OCI-LY7 (cell line): ENCODE measurements at regions not wholly inside any gene's neighbourhood (a gene's known extent, or its start where the extent isn't known, plus 50 kb on each side); places are given as distances from the start of the nearest gene placed in this dataset.

ENCODE experiments used
- BruUV-seq: library from RNA; stranded (reverse); fragments of 400-500 nt; replicated peaks from 2 replicates; lab custom pipeline; 2021; lab: Mats Ljungman, UMichigan
- CTCF ChIA-PET: fragments of 300-600 bp; sonication (Branson Sonifier 250); formaldehyde crosslinking; loops from one replicate; lab custom pipeline; 2022; ENCODE audit warnings: antibody characterized with exemption; ENCODE audit not compliant: unreplicated experiment; lab: Charles Lee
- POLR2A ChIA-PET: fragments of 300-600 bp; sonication (Branson Sonifier 250); formaldehyde crosslinking; loops from one replicate; lab custom pipeline; 2022; ENCODE audit warnings: antibody characterized with exemption; lab: Charles Lee
- DNase-seq: peaks from one replicate; pipeline ENCODE4 v3.0.0-alpha.2; 2015; ENCODE audit warnings: low spot score
- H2AFZ ChIP-seq: fragments of 200-600 bp; sonication (generic), shearing (Covaris generic); 2 replicates; pipeline ENCODE4 v1.6.1; 2014; ENCODE audit warnings: mild to moderate bottlenecking, antibody characterized with exemption, low read length, moderate library complexity
- H3K27ac ChIP-seq: fragments of 200-600 bp; sonication (generic); 2 replicates; pipeline ENCODE4 v1.5.1; 2014; ENCODE audit warnings: mixed run types, low read depth, mild to moderate bottlenecking, moderate library complexity, low read length, inconsistent platforms; ENCODE audit not compliant: poor library complexity, severe bottlenecking
- H3K36me3 ChIP-seq: fragments of 200-600 bp; sonication (generic); 2 replicates; pipeline ENCODE4 v1.6.1; 2014; ENCODE audit warnings: mild to moderate bottlenecking, antibody characterized with exemption, low read length, moderate library complexity, mixed read lengths; ENCODE audit not compliant: insufficient read depth
- H3K4me1 ChIP-seq: fragments of 200-600 bp; sonication (generic); 2 replicates; pipeline ENCODE4 v1.5.1; 2014; ENCODE audit warnings: mild to moderate bottlenecking, low read length; ENCODE audit not compliant: insufficient read depth, poor library complexity, severe bottlenecking
- H3K4me2 ChIP-seq: fragments of 200-600 bp; sonication (generic); 2 replicates; pipeline ENCODE4 v1.6.1; 2014; ENCODE audit warnings: mild to moderate bottlenecking, low read length
- H3K4me3 ChIP-seq: fragments of 200-600 bp; sonication (generic); 2 replicates; pipeline ENCODE4 v1.5.1; 2014; ENCODE audit warnings: mild to moderate bottlenecking, low read depth, low read length; ENCODE audit not compliant: poor library complexity, severe bottlenecking
- H3K79me2 ChIP-seq: fragments of 200-600 bp; sonication (generic); 2 replicates; pipeline ENCODE4 v1.6.1; 2016; ENCODE audit warnings: low read depth, mild to moderate bottlenecking, low read length, moderate library complexity, mixed read lengths; ENCODE audit not compliant: insufficient read depth
- H3K9me2 ChIP-seq: fragments of 200-600 bp; sonication (generic); 2 replicates; pipeline ENCODE4 v1.6.1; 2016; ENCODE audit warnings: mild to moderate bottlenecking, low read length, mixed read lengths; ENCODE audit not compliant: insufficient read depth
- H3K9me3 ChIP-seq: fragments of 200-600 bp; sonication (generic); 2 replicates; pipeline ENCODE4 v1.6.1; 2014; ENCODE audit warnings: mild to moderate bottlenecking, mixed run types, low read length, mixed read lengths
- H4K20me1 ChIP-seq: fragments of 200-600 bp; sonication (generic); 2 replicates; pipeline ENCODE4 v1.6.1; 2014; ENCODE audit warnings: mild to moderate bottlenecking, antibody characterized with exemption, low read length, moderate library complexity, mixed read lengths; ENCODE audit not compliant: insufficient read depth
- CTCF ChIP-seq: fragments of 200-600 bp; sonication (generic); conservative IDR thresholded peaks from 2 replicates; pipeline ENCODE4 v1.5.1; 2014; ENCODE audit warnings: mild to moderate bottlenecking, antibody characterized with exemption, low read length, moderate library complexity, mixed read lengths
- EZH2phosphoT487 ChIP-seq: fragments of 200-600 bp; sonication (generic); IDR thresholded peaks from 2 replicates; pipeline ENCODE4 v1.6.1; 2018; ENCODE audit warnings: low read depth, borderline replicate concordance, mild to moderate bottlenecking, mixed run types, antibody characterized with exemption, low read length, moderate library complexity, mixed read lengths
- intact Hi-C: fragments of 100-400 bp; cut with micrococcal nuclease; formaldehyde crosslinking; loops from one replicate; pipeline ENCODE4 v1.10.0; 2022; ENCODE audit not compliant: unreplicated experiment

- no peak overlapping the region for H2AFZ ChIP-seq
- H3K27ac ChIP-seq: no peak overlapping the region
- intact Hi-C loops: no loop called here
- H4K20me1 ChIP-seq: no peaks in the 10 kb centered on the region
- BruUV-seq: no TSS peak
- no peak overlapping the region for H3K4me3 ChIP-seq
- ChIA-PET POLR2A (no interaction called here), CTCF (no interaction called here)
- DNase-seq: no peak
- H3K36me3 ChIP-seq: no peaks in the 10 kb centered on the region
- H3K9me2 ChIP-seq: no peaks in the 10 kb centered on the region
- H3K79me2 ChIP-seq: no peaks in the 10 kb centered on the region
- no peaks in the 10 kb centered on the region for H3K4me1 ChIP-seq
- TF ChIP-seq EZH2phosphoT487 (no peak), CTCF (no peak)
- H3K9me3 ChIP-seq: no peaks in the 10 kb centered on the region
- no peak overlapping the region for H3K4me2 ChIP-seq
Observed at GRCh38 chrY:18989356-18989755, 215.8 kb upstream of the HSFY2 start.

GRCh38 chrY:18966001-18966400 lies 192.5 kb upstream of the HSFY2 start:
- intact Hi-C loops: no loop called here
- Histone ChIP-seq H2AFZ (no peak overlapping the region), H4K20me1 (no peaks in the 10 kb centered on the region), H3K27ac (no peak overlapping the region), H3K9me2 (no peaks in the 10 kb centered on the region), H3K4me3 (no peak overlapping the region), H3K4me1 (no peaks in the 10 kb centered on the region), H3K79me2 (no peaks in the 10 kb centered on the region), H3K9me3 (no peaks in the 10 kb centered on the region), H3K4me2 (no peak overlapping the region), H3K36me3 (no peaks in the 10 kb centered on the region)
- DNase-seq: no peak
- TF ChIP-seq CTCF: no peak
- no peak for TF ChIP-seq EZH2phosphoT487
- CTCF ChIA-PET: no interaction called here
- POLR2A ChIA-PET: no interaction called here
- no TSS peak for BruUV-seq

GRCh38 chrY:18958846-18959245 lies 185.3 kb upstream of the HSFY2 start:
- Histone ChIP-seq H3K4me3 (no peak overlapping the region), H3K4me2 (no peak overlapping the region), H3K27ac (no peak overlapping the region), H3K9me3 (no peaks in the 10 kb centered on the region), H4K20me1 (no peaks in the 10 kb centered on the region), H2AFZ (no peak overlapping the region), H3K4me1 (no peaks in the 10 kb centered on the region), H3K36me3 (no peaks in the 10 kb centered on the region), H3K79me2 (no peaks in the 10 kb centered on the region), H3K9me2 (no peaks in the 10 kb centered on the region)
- ChIA-PET CTCF (no interaction called here), POLR2A (no interaction called here)
- intact Hi-C loops: no loop called here
- DNase-seq: no peak
- TF ChIP-seq CTCF: no peak
- no peak for TF ChIP-seq EZH2phosphoT487
- BruUV-seq: no TSS peak
